H1 (cell line): ENCODE measurements at regions not wholly inside any gene's neighbourhood (a gene's known extent, or its start where the extent isn't known, plus 50 kb on each side); places are given as distances from the start of the nearest gene placed in this dataset.

Experiments used
- SUZ12 ChIP-seq: fragments of 200-600 bp; sonication (generic); IDR thresholded peaks from 2 replicates; pipeline ENCODE4 v1.6.1; 2012; ENCODE audit warnings: mild to moderate bottlenecking, inconsistent platforms, low read length, moderate library complexity, mixed read lengths

DNA sequence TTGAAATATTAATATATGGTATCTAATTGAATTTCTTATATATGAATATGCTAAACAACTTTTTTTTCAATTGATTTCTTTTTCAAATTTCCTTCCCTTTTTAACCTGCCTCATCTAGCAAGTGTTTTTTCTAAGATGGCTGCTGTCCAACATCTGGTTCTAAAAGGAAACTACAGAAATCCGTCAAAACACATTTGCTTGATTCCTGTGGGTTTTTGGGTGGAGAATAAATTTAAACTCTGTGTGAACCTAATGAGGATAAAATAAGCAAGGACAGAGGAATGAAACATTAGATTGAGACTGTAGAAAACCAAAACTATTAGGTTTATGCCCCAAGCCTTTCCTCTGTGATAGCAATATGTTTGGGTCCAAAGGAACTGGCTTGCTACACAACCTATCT is 75.5 kb upstream of the STARD3NL start (continued):
- TF ChIP-seq SUZ12: no peak
